ENCODE measurements at regions not wholly inside any gene's neighbourhood (a gene's known extent, or its start where the extent isn't known, plus 50 kb on each side); places are given as distances from the start of the nearest gene placed in this dataset.

- no peak for TF ChIP-seq CTCF (IDR thresholded peaks at IDR 0.05; ENCODE audit: insufficient read depth, low read length)
- DNase-seq (ENCODE audit: low read depth), result no peak
- H3K4me3 ChIP-seq (ENCODE audit: low read depth, low read length), result no peak overlapping the region
Measured at GRCh38 chr1:55334160-55334559, 119.0 kb upstream of the USP24 start.

GRCh38 chr1:55333461-55333860 is 118.3 kb upstream of the USP24 start:
- no peak for TF ChIP-seq CTCF (IDR thresholded peaks at IDR 0.05; ENCODE audit: insufficient read depth, low read length)
- no peak for DNase-seq (ENCODE audit: low read depth)
- H3K4me3 ChIP-seq (ENCODE audit: low read depth, low read length), result no peak overlapping the region

GRCh38 chr1:55331351-55331750 is 116.2 kb upstream of the USP24 start:
- TF ChIP-seq CTCF (IDR thresholded peaks at IDR 0.05; ENCODE audit: insufficient read depth, low read length), result no peak
- no peak overlapping the region for H3K4me3 ChIP-seq (ENCODE audit: low read depth, low read length)
- DNase-seq (ENCODE audit: low read depth), result no peak

- no peak for DNase-seq (ENCODE audit: low read depth)
Measured at GRCh38 chr1:55329808-55330432, 114.8 kb upstream of the USP24 start.

GRCh38 chr1:55329091-55329490 is 113.9 kb upstream of the USP24 start:
- H3K4me3 ChIP-seq (ENCODE audit: low read depth, low read length), result no peak overlapping the region
- DNase-seq (ENCODE audit: low read depth), result peak; percentile 47
- TF ChIP-seq CTCF (IDR thresholded peaks at IDR 0.05; ENCODE audit: insufficient read depth, low read length), result no peak

More at GRCh38 chr1:55329808-55330432, 114.8 kb upstream of the USP24 start:
- TF ChIP-seq CTCF (IDR thresholded peaks at IDR 0.05; ENCODE audit: insufficient read depth, low read length), result no peak
- H3K4me3 ChIP-seq (ENCODE audit: low read depth, low read length), result no peak overlapping the region

GRCh38 chr1:55326496-55327243 is 111.5 kb upstream of the USP24 start:
- DNase-seq (ENCODE audit: low read depth), result no peak
- no peak overlapping the region for H3K4me3 ChIP-seq (ENCODE audit: low read depth, low read length)
- TF ChIP-seq CTCF (IDR thresholded peaks at IDR 0.05; ENCODE audit: insufficient read depth, low read length), result no peak
